Upper lobe of right lung (tissue), 1 donor: ENCODE measurements at regions not wholly inside any gene's neighbourhood (a gene's known extent, or its start where the extent isn't known, plus 50 kb on each side); places are given as distances from the start of the nearest gene placed in this dataset.

Experiments used
- ATAC-seq: fragments of 200-7000 bp; cut with Tn5 transposase; one replicate; pipeline ENCODE4 v1.9.1; 2020; ENCODE audit warnings: mild to moderate bottlenecking, moderate library complexity
- DNase-seq: peaks from one replicate; pipeline ENCODE4 v3.0.0-alpha.2; 2020
- H3K27ac ChIP-seq: fragments of 200-600 bp; one replicate; pipeline ENCODE4 v1.8.0; 2022
- H3K27me3 ChIP-seq: fragments of 200-600 bp; one replicate; pipeline ENCODE4 v1.8.0; 2022; ENCODE audit warnings: mild to moderate bottlenecking
- H3K36me3 ChIP-seq: fragments of 200-600 bp; one replicate; pipeline ENCODE4 v1.8.0; 2022
- H3K4me1 ChIP-seq: fragments of 200-600 bp; one replicate; pipeline ENCODE4 v1.8.0; 2022
- H3K4me3 ChIP-seq: fragments of 200-600 bp; one replicate; pipeline ENCODE4 v1.8.0; 2022; ENCODE audit warnings: mild to moderate bottlenecking
- H3K9me3 ChIP-seq: fragments of 200-600 bp; one replicate; pipeline ENCODE4 v1.8.0; 2022
- intact Hi-C: fragments of 100-400 bp; cut with DNase I; formaldehyde crosslinking; loops from one replicate; pipeline ENCODE4 v1.11.0; 2022
- TF ChIP-seq, protein P1 (sequence below): fragments of 200-600 bp; IDR thresholded peaks from one replicate; pipeline ENCODE4 v1.8.0; 2022; ENCODE audit warnings: antibody characterized with exemption
- donor health status: DM: no; HTN: yes; CAD: no; lungs with severe emphysema.

DNA sequence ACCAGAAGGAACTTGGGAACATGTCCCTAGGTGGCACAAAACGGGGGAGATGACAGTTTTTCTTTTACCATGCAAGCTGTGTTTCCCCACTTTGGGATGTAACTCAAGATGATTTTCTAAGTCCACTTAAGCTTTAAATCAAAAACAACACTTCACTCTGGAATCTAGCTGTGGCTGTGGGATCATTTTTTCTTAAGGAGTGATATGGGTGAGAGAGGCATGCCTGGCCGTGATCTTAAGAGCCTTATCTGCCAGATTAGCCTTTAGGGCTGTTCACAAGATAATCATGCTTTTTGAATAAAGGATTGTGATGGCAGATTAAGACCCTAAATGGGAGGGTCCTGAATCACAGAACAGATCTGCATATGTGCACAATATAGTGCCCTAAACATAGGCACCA lies 384.8 kb upstream of the SEMA6D start:
- TF ChIP-seq, protein P1, sequence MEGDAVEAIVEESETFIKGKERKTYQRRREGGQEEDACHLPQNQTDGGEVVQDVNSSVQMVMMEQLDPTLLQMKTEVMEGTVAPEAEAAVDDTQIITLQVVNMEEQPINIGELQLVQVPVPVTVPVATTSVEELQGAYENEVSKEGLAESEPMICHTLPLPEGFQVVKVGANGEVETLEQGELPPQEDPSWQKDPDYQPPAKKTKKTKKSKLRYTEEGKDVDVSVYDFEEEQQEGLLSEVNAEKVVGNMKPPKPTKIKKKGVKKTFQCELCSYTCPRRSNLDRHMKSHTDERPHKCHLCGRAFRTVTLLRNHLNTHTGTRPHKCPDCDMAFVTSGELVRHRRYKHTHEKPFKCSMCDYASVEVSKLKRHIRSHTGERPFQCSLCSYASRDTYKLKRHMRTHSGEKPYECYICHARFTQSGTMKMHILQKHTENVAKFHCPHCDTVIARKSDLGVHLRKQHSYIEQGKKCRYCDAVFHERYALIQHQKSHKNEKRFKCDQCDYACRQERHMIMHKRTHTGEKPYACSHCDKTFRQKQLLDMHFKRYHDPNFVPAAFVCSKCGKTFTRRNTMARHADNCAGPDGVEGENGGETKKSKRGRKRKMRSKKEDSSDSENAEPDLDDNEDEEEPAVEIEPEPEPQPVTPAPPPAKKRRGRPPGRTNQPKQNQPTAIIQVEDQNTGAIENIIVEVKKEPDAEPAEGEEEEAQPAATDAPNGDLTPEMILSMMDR: no peak
- H3K27me3 ChIP-seq: no peaks in the 10 kb centered on the region
- no peaks in the 10 kb centered on the region for H3K9me3 ChIP-seq
- ATAC-seq (peak; percentile 27), DNase-seq (no peak)
- H3K4me3 ChIP-seq: no peak overlapping the region
- H3K36me3 ChIP-seq: no peaks in the 10 kb centered on the region
- H3K4me1 ChIP-seq: peaks cover 6% of the 10 kb centered on the region
- H3K27ac ChIP-seq: peak overlapping the region; percentile 38
- intact Hi-C loops: no loop called here

DNA sequence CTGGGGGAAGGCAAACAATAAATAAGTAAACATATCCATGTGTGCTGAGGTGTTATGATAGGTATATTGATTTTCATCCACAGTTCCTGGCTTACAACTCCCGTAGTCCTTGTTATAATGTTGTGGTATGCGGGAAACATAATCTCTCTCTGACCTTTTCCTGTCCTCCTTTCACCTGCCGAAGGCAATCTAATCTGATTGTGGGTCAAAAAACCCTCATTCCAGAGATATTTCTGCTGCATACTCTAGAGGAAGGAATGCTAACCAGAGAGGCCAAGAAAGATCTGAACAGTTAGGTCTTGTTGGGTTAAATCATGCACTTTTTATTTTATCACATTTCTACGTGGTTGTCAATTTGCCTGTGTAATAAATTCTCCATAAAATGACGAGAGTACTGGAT lies 383.6 kb upstream of the SEMA6D start:
- Histone ChIP-seq H3K4me1 (peaks cover 6% of the 10 kb centered on the region), H3K9me3 (no peaks in the 10 kb centered on the region), H3K36me3 (no peaks in the 10 kb centered on the region), H3K4me3 (no peak overlapping the region), H3K27ac (no peak overlapping the region), H3K27me3 (no peaks in the 10 kb centered on the region)
- ATAC-seq (no peak), DNase-seq (no peak)
- intact Hi-C loops: no loop called here
- TF ChIP-seq, protein P1: no peak

DNA sequence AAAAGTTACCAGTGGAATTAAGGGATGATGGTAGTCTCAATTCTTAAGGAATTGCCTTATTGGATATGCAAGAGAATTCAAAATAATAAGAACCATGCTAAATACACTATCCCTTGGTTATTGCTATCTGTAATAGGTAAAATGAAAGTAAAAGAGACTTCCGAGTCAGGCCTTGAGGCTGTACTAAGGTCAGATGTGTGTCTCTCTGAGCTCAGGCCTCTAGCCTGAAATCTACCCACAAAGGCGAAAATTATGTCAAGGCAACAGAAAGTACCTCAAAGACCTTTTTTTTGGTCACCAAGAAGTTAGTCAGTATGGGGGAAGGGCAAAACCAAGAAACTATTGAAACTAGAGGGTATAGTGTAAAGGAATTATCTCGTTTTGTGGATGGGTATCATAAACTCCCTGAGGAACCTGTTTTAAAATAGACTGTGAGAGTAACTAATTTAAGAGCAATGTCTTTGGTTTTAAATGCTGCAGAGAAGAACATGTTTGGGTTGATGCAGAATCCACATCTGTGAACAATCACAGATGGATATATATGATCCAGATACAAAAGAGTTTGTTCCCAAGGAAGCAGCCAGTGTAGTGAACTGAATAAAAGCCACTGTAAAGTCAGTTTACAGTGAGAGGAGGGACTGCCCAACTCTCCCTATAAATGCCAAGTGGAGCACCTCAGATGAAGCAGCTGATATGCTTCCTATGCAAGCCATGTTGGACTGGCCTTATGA lies 382.3 kb upstream of the SEMA6D start:
- H3K27ac ChIP-seq: no peak overlapping the region
- H3K4me1 ChIP-seq: peaks cover 6% of the 10 kb centered on the region
- intact Hi-C loops: no loop called here
- H3K36me3 ChIP-seq: no peaks in the 10 kb centered on the region
- TF ChIP-seq, protein P1: no peak
- no peaks in the 10 kb centered on the region for H3K9me3 ChIP-seq
- no peaks in the 10 kb centered on the region for H3K27me3 ChIP-seq
- DNase-seq (no peak), ATAC-seq (no peak)
- no peak overlapping the region for H3K4me3 ChIP-seq

DNA sequence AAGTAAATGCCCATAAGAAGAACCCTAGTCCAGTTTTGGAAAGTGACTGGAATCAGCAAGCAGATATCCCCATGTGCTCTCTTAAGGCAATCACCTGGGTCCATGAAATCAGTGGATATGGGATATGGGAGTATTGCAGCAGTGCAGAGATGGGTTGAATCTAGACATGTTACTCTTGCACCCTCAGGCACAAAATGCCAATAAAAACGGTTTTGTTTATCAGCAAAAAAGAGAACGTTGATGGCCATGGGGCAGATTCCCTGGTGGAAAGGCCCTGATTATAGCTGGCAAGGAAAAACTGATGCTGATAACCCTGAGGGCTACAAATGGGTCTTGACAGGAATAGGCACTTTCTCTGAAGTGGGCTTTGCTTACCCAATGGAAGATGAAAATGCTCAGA lies 380.2 kb upstream of the SEMA6D start:
- Histone ChIP-seq H3K27ac (no peak overlapping the region), H3K36me3 (no peaks in the 10 kb centered on the region), H3K4me1 (peaks cover 6% of the 10 kb centered on the region), H3K27me3 (no peaks in the 10 kb centered on the region), H3K9me3 (no peaks in the 10 kb centered on the region), H3K4me3 (no peak overlapping the region)
- TF ChIP-seq, protein P1: no peak
- no peak for ATAC-seq
- intact Hi-C loops: no loop called here
- no peak for DNase-seq

DNA sequence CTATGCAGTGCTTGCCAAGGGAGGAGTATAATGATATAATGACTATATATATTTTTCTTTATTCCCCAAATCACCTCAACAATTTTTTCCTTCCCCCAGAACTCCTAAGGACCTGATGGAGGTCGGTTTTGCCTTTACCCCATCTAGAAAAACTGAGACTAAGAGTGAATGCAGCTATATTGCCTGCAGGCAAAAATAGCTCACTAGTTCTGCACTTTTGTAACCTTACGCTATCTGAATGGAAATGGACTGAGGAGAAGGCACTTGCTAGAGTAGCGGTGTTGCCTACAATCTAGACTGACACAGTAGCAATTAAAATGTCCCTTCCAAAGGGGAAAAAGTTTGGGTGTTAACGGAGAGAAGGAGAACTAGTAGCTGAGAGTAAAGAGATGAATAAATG lies 379.5 kb upstream of the SEMA6D start:
- DNase-seq (no peak), ATAC-seq (no peak)
- Histone ChIP-seq H3K4me1 (peaks cover under 1% of the 10 kb centered on the region), H3K27ac (no peak overlapping the region), H3K4me3 (no peak overlapping the region), H3K36me3 (no peaks in the 10 kb centered on the region), H3K27me3 (no peaks in the 10 kb centered on the region), H3K9me3 (no peaks in the 10 kb centered on the region)
- TF ChIP-seq, protein P1: no peak
- intact Hi-C loops: no loop called here

DNA sequence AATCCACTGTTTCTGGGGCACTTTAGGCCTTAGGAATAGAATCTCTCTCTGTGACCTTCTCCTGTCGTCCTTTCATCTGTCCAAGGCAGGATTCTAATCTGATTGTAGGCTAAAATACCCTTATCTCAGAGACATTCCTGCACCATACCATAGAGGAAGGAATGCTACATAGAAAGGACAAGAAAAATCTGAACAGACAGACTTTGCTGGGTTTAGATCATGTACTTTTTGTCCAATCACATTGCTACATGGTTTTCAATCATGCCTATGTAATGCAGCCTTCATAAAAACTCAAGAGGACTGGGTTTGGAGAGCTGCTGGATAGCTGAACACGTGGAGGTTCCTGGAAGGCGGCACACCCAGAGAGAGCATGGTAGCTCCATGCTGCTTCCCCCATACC lies 378.5 kb upstream of the SEMA6D start:
- ATAC-seq (no peak), DNase-seq (no peak)
- H3K27me3 ChIP-seq: no peaks in the 10 kb centered on the region
- no peaks in the 10 kb centered on the region for H3K36me3 ChIP-seq
- H3K4me1 ChIP-seq: no peaks in the 10 kb centered on the region
- no peaks in the 10 kb centered on the region for H3K9me3 ChIP-seq
- no peak overlapping the region for H3K27ac ChIP-seq
- TF ChIP-seq, protein P1: no peak
- intact Hi-C loops: no loop called here
- H3K4me3 ChIP-seq: no peak overlapping the region
